ENCODE measurements at regions not wholly inside any gene's neighbourhood (a gene's known extent, or its start where the extent isn't known, plus 50 kb on each side); places are given as distances from the start of the nearest gene placed in this dataset.

- H3K27ac ChIP-seq (ENCODE audit: low read depth, low read length): no peak overlapping the region
- no peaks in the 10 kb centered on the region for H4K20me1 ChIP-seq (ENCODE audit: control insufficient read depth, insufficient read depth, low read depth, low read length)
- H3K9me2 ChIP-seq (replicated peaks; ENCODE audit: control insufficient read depth, low read length): no peaks in the 10 kb centered on the region
- no peaks in the 10 kb centered on the region for H3K4me1 ChIP-seq (ENCODE audit: control insufficient read depth, low read length)
- no peaks in the 10 kb centered on the region for H3K27me3 ChIP-seq (ENCODE audit: control insufficient read depth, low read length)
- H3K4me3 ChIP-seq (ENCODE audit: low read length): no peak overlapping the region
- H3K9me3 ChIP-seq (ENCODE audit: control insufficient read depth, insufficient read depth, low read length): no peaks in the 10 kb centered on the region
- no peaks in the 10 kb centered on the region for H3F3A ChIP-seq (ENCODE audit: control insufficient read depth, insufficient read depth)
- no peaks in the 10 kb centered on the region for H3K79me2 ChIP-seq (ENCODE audit: control insufficient read depth, low read length)
- no peak for TF ChIP-seq EZH2phosphoT487 (IDR thresholded peaks at IDR 0.05; ENCODE audit: borderline replicate concordance, low read length)
- no peak for TF ChIP-seq CTCF (IDR thresholded peaks at IDR 0.05; ENCODE audit: low read depth, low read length, poor library complexity, severe bottlenecking)
- no peak overlapping the region for H3K4me2 ChIP-seq (ENCODE audit: low read length)
- H3K36me3 ChIP-seq (ENCODE audit: control insufficient read depth, low read length): no peaks in the 10 kb centered on the region
Observed at GRCh38 chr12:87382436-87382835, 646.8 kb downstream of the C12orf50 start.

- Histone ChIP-seq H3K79me2 (ENCODE audit: control insufficient read depth, low read length) (no peaks in the 10 kb centered on the region), H3F3A (ENCODE audit: control insufficient read depth, insufficient read depth) (no peaks in the 10 kb centered on the region), H3K9me2 (replicated peaks; ENCODE audit: control insufficient read depth, low read length) (no peaks in the 10 kb centered on the region), H3K4me3 (ENCODE audit: low read length) (no peak overlapping the region), H3K4me2 (ENCODE audit: low read length) (no peak overlapping the region), H3K9me3 (ENCODE audit: control insufficient read depth, insufficient read depth, low read length) (no peaks in the 10 kb centered on the region), H3K27ac (ENCODE audit: low read depth, low read length) (no peak overlapping the region), H3K27me3 (ENCODE audit: control insufficient read depth, low read length) (no peaks in the 10 kb centered on the region), H3K36me3 (ENCODE audit: control insufficient read depth, low read length) (no peaks in the 10 kb centered on the region), H3K4me1 (ENCODE audit: control insufficient read depth, low read length) (no peaks in the 10 kb centered on the region), H4K20me1 (ENCODE audit: control insufficient read depth, insufficient read depth, low read depth, low read length) (no peaks in the 10 kb centered on the region)
- TF ChIP-seq EZH2phosphoT487 (IDR thresholded peaks at IDR 0.05; ENCODE audit: borderline replicate concordance, low read length) (no peak), CTCF (IDR thresholded peaks at IDR 0.05; ENCODE audit: low read depth, low read length, poor library complexity, severe bottlenecking) (no peak)
Observed at GRCh38 chr12:87381742-87382141, 647.5 kb downstream of the C12orf50 start.

GRCh38 chr12:87378526-87378925 is 650.7 kb downstream of the C12orf50 start:
- no peak overlapping the region for H3K27ac ChIP-seq (ENCODE audit: low read depth, low read length)
- no peaks in the 10 kb centered on the region for H3F3A ChIP-seq (ENCODE audit: control insufficient read depth, insufficient read depth)
- no peak overlapping the region for H3K4me2 ChIP-seq (ENCODE audit: low read length)
- H3K27me3 ChIP-seq (ENCODE audit: control insufficient read depth, low read length): no peaks in the 10 kb centered on the region
- TF ChIP-seq EZH2phosphoT487 (IDR thresholded peaks at IDR 0.05; ENCODE audit: borderline replicate concordance, low read length) (no peak), CTCF (IDR thresholded peaks at IDR 0.05; ENCODE audit: low read depth, low read length, poor library complexity, severe bottlenecking) (no peak)
- H3K4me1 ChIP-seq (ENCODE audit: control insufficient read depth, low read length): no peaks in the 10 kb centered on the region
- H3K79me2 ChIP-seq (ENCODE audit: control insufficient read depth, low read length): no peaks in the 10 kb centered on the region
- no peaks in the 10 kb centered on the region for H3K9me3 ChIP-seq (ENCODE audit: control insufficient read depth, insufficient read depth, low read length)
- H3K36me3 ChIP-seq (ENCODE audit: control insufficient read depth, low read length): no peaks in the 10 kb centered on the region
- H3K4me3 ChIP-seq (ENCODE audit: low read length): no peak overlapping the region
- no peaks in the 10 kb centered on the region for H4K20me1 ChIP-seq (ENCODE audit: control insufficient read depth, insufficient read depth, low read depth, low read length)
- no peaks in the 10 kb centered on the region for H3K9me2 ChIP-seq (replicated peaks; ENCODE audit: control insufficient read depth, low read length)

- Histone ChIP-seq H3F3A (ENCODE audit: control insufficient read depth, insufficient read depth) (no peaks in the 10 kb centered on the region), H3K4me2 (ENCODE audit: low read length) (no peak overlapping the region), H3K4me1 (ENCODE audit: control insufficient read depth, low read length) (no peaks in the 10 kb centered on the region), H3K9me3 (ENCODE audit: control insufficient read depth, insufficient read depth, low read length) (no peaks in the 10 kb centered on the region), H3K36me3 (ENCODE audit: control insufficient read depth, low read length) (no peaks in the 10 kb centered on the region), H3K4me3 (ENCODE audit: low read length) (no peak overlapping the region), H3K9me2 (replicated peaks; ENCODE audit: control insufficient read depth, low read length) (no peaks in the 10 kb centered on the region), H3K27ac (ENCODE audit: low read depth, low read length) (no peak overlapping the region), H4K20me1 (ENCODE audit: control insufficient read depth, insufficient read depth, low read depth, low read length) (no peaks in the 10 kb centered on the region), H3K79me2 (ENCODE audit: control insufficient read depth, low read length) (no peaks in the 10 kb centered on the region), H3K27me3 (ENCODE audit: control insufficient read depth, low read length) (no peaks in the 10 kb centered on the region)
- no peak for TF ChIP-seq EZH2phosphoT487 (IDR thresholded peaks at IDR 0.05; ENCODE audit: borderline replicate concordance, low read length)
- TF ChIP-seq CTCF (IDR thresholded peaks at IDR 0.05; ENCODE audit: low read depth, low read length, poor library complexity, severe bottlenecking): no peak
Observed at GRCh38 chr12:87376722-87377121, 652.5 kb downstream of the C12orf50 start.

Data from DOHH2 (cell line).